ENCODE measurements at regions not wholly inside any gene's neighbourhood (a gene's known extent, or its start where the extent isn't known, plus 50 kb on each side); places are given as distances from the start of the nearest gene placed in this dataset.
"Not testable (repeated sequence)": the region's sequence is repeated elsewhere in the genome, so short reads cannot be mapped to it uniquely, and the experiment has no call there.

GRCh38 chr7:68185631-68186456, 1189.2 kb downstream of the TYW1 start:
- Histone ChIP-seq H3K27ac (no peak overlapping the region), H3K79me2 (ENCODE audit: insufficient read depth, low read depth) (no peaks in the 10 kb centered on the region), H2AFZ (ENCODE audit: low read depth) (no peak overlapping the region), H4K20me1 (ENCODE audit: insufficient read depth) (no peaks in the 10 kb centered on the region), H3K36me3 (ENCODE audit: insufficient read depth) (no peaks in the 10 kb centered on the region), H3K4me2 (no peak overlapping the region), H3K4me3 (IDR thresholded peaks at IDR 0.05; ENCODE audit: insufficient read depth, low read depth, low read length) (no peak overlapping the region), H3K9ac (no peak overlapping the region), H3K27me3 (ENCODE audit: insufficient read depth, low read depth) (no peaks in the 10 kb centered on the region), H3K4me1 (ENCODE audit: low read depth, poor library complexity, severe bottlenecking) (no peaks in the 10 kb centered on the region)
- TF ChIP-seq CTCF (conservative IDR thresholded peaks at IDR 0.05; ENCODE audit: low read depth, low read length) = no peak

- no peaks in the 10 kb centered on the region for H3K4me1 ChIP-seq (ENCODE audit: low read depth, poor library complexity, severe bottlenecking)
- H2AFZ ChIP-seq (ENCODE audit: low read depth) = no peak overlapping the region
- no peak overlapping the region for H3K9ac ChIP-seq
- no peak overlapping the region for H3K4me2 ChIP-seq
- no peaks in the 10 kb centered on the region for H3K36me3 ChIP-seq (ENCODE audit: insufficient read depth)
- no peak for TF ChIP-seq CTCF (conservative IDR thresholded peaks at IDR 0.05; ENCODE audit: low read depth, low read length)
- no peak overlapping the region for H3K27ac ChIP-seq
- no peak overlapping the region for H3K4me3 ChIP-seq (IDR thresholded peaks at IDR 0.05; ENCODE audit: insufficient read depth, low read depth, low read length)
- H3K79me2 ChIP-seq (ENCODE audit: insufficient read depth, low read depth) = no peaks in the 10 kb centered on the region
- no peaks in the 10 kb centered on the region for H3K27me3 ChIP-seq (ENCODE audit: insufficient read depth, low read depth)
- no peaks in the 10 kb centered on the region for H4K20me1 ChIP-seq (ENCODE audit: insufficient read depth)
Observed at GRCh38 chr7:68187532-68187931, 1190.9 kb downstream of the TYW1 start.

- H3K4me3 ChIP-seq (IDR thresholded peaks at IDR 0.05; ENCODE audit: insufficient read depth, low read depth, low read length) = no peak overlapping the region
- no peak overlapping the region for H3K9ac ChIP-seq
- no peak overlapping the region for H3K4me2 ChIP-seq
Observed at GRCh38 chr7:68192941-68193340, 1196.3 kb downstream of the TYW1 start.

GRCh38 chr7:68195642-68196041, 1199.0 kb downstream of the TYW1 start:
- H3K4me2 ChIP-seq; H3K4me3 ChIP-seq (IDR thresholded peaks at IDR 0.05; ENCODE audit: insufficient read depth, low read depth, low read length); H2AFZ ChIP-seq (ENCODE audit: low read depth); H3K36me3 ChIP-seq (ENCODE audit: insufficient read depth); H3K9ac ChIP-seq; H3K27me3 ChIP-seq (ENCODE audit: insufficient read depth, low read depth); H4K20me1 ChIP-seq (ENCODE audit: insufficient read depth); H3K27ac ChIP-seq; H3K79me2 ChIP-seq (ENCODE audit: insufficient read depth, low read depth); H3K4me1 ChIP-seq (ENCODE audit: low read depth, poor library complexity, severe bottlenecking): not testable (repeated sequence)

More at GRCh38 chr7:68192941-68193340, 1196.3 kb downstream of the TYW1 start:
- H4K20me1 ChIP-seq (ENCODE audit: insufficient read depth) = no peaks in the 10 kb centered on the region
- H3K36me3 ChIP-seq (ENCODE audit: insufficient read depth) = no peaks in the 10 kb centered on the region
- H3K27ac ChIP-seq = no peak overlapping the region
- H3K4me1 ChIP-seq (ENCODE audit: low read depth, poor library complexity, severe bottlenecking) = no peaks in the 10 kb centered on the region
- no peaks in the 10 kb centered on the region for H3K27me3 ChIP-seq (ENCODE audit: insufficient read depth, low read depth)
- no peak overlapping the region for H2AFZ ChIP-seq (ENCODE audit: low read depth)
- TF ChIP-seq CTCF (conservative IDR thresholded peaks at IDR 0.05; ENCODE audit: low read depth, low read length) = no peak
- H3K79me2 ChIP-seq (ENCODE audit: insufficient read depth, low read depth) = no peaks in the 10 kb centered on the region

GRCh38 chr7:68200051-68200670, 1203.5 kb downstream of the TYW1 start:
- Histone ChIP-seq H3K27me3 (ENCODE audit: insufficient read depth, low read depth) (no peaks in the 10 kb centered on the region), H3K9ac (no peak overlapping the region), H3K36me3 (ENCODE audit: insufficient read depth) (no peaks in the 10 kb centered on the region), H4K20me1 (ENCODE audit: insufficient read depth) (no peaks in the 10 kb centered on the region), H3K4me1 (ENCODE audit: low read depth, poor library complexity, severe bottlenecking) (no peaks in the 10 kb centered on the region), H2AFZ (ENCODE audit: low read depth) (no peak overlapping the region), H3K4me2 (no peak overlapping the region), H3K79me2 (ENCODE audit: insufficient read depth, low read depth) (no peaks in the 10 kb centered on the region), H3K4me3 (IDR thresholded peaks at IDR 0.05; ENCODE audit: insufficient read depth, low read depth, low read length) (no peak overlapping the region), H3K27ac (no peak overlapping the region)
- TF ChIP-seq CTCF (conservative IDR thresholded peaks at IDR 0.05; ENCODE audit: low read depth, low read length) = no peak
